Hepatocyte (in vitro differentiated cells): ENCODE measurements at regions not wholly inside any gene's neighbourhood (a gene's known extent, or its start where the extent isn't known, plus 50 kb on each side); places are given as distances from the start of the nearest gene placed in this dataset.

Experiments used
- DNase-seq: peaks from one replicate; pipeline ENCODE4 v3.0.0-alpha.2; 2016; ENCODE audit warnings: low spot score
- H2AFZ ChIP-seq: fragments of 200-600 bp; sonication (generic); 2 replicates; pipeline ENCODE4 v1.6.0; 2016; ENCODE audit warnings: antibody characterized with exemption, mild to moderate bottlenecking
- H3K27ac ChIP-seq: fragments of 200-600 bp; sonication (generic); 2 replicates; pipeline ENCODE4 v1.5.1; 2016; ENCODE audit warnings: mild to moderate bottlenecking
- H3K27me3 ChIP-seq: fragments of 200-600 bp; sonication (generic); 2 replicates; pipeline ENCODE4 v1.6.1; 2016
- H3K36me3 ChIP-seq: fragments of 200-600 bp; sonication (generic); replicated peaks from 2 replicates; pipeline ENCODE4 v1.5.1; 2016; ENCODE audit warnings: low read depth; ENCODE audit not compliant: insufficient read depth
- H3K4me1 ChIP-seq: fragments of 200-600 bp; sonication (generic); 2 replicates; pipeline ENCODE4 v1.5.1; 2016; ENCODE audit warnings: mild to moderate bottlenecking, moderate library complexity; ENCODE audit not compliant: insufficient read depth
- H3K4me2 ChIP-seq: fragments of 200-600 bp; sonication (generic); 2 replicates; pipeline ENCODE4 v1.6.0; 2016
- H3K4me3 ChIP-seq: fragments of 200-600 bp; sonication (generic); 2 replicates; pipeline ENCODE4 v1.5.1; 2016; ENCODE audit warnings: mild to moderate bottlenecking
- H3K79me2 ChIP-seq: fragments of 200-600 bp; sonication (generic); 2 replicates; pipeline ENCODE4 v1.6.0; 2017; ENCODE audit warnings: mild to moderate bottlenecking
- H3K9me2 ChIP-seq: fragments of 200-600 bp; sonication (generic); replicated peaks from 2 replicates; pipeline ENCODE4 v1.6.0; 2017; ENCODE audit warnings: mild to moderate bottlenecking; ENCODE audit not compliant: insufficient read depth
- H3K9me3 ChIP-seq: fragments of 200-600 bp; sonication (generic); 2 replicates; pipeline ENCODE4 v1.5.1; 2016; ENCODE audit warnings: low read depth, mild to moderate bottlenecking
- H4K20me1 ChIP-seq: fragments of 200-600 bp; sonication (generic); 2 replicates; pipeline ENCODE4 v1.6.0; 2016; ENCODE audit warnings: mild to moderate bottlenecking; ENCODE audit not compliant: insufficient read depth, poor library complexity, severe bottlenecking
- CTCF ChIP-seq: fragments of 200-600 bp; sonication (generic); IDR thresholded peaks from 2 replicates; pipeline ENCODE4 v1.5.1; 2016; ENCODE audit warnings: antibody characterized with exemption, mild to moderate bottlenecking; ENCODE audit not compliant: poor library complexity
- EZH2 ChIP-seq: fragments of 200-600 bp; sonication (generic); IDR thresholded peaks from 2 replicates; pipeline ENCODE4 v1.6.1; 2016; ENCODE audit warnings: antibody characterized with exemption, mild to moderate bottlenecking, borderline replicate concordance
- EZH2phosphoT487 ChIP-seq: fragments of 200-600 bp; sonication (generic); IDR thresholded peaks from one replicate; pipeline ENCODE4 v1.6.1; 2018; ENCODE audit warnings: antibody characterized with exemption, mild to moderate bottlenecking, low read depth, moderate library complexity; ENCODE audit not compliant: unreplicated experiment, severe bottlenecking
- WGBS: methylation state at CpG from one replicate; pipeline ENCODE4 v1.1.6; 2016; ENCODE audit warnings: low lambda C conversion rate; ENCODE audit errors: missing lambda C conversion rate; 5-methylcytosine and 5-hydroxymethylcytosine counted together

GRCh38 chr13:76522083-76522755 is 364.0 kb downstream of the KCTD12 start:
- Histone ChIP-seq H4K20me1 (no peaks in the 10 kb centered on the region), H2AFZ (no peak overlapping the region), H3K27me3 (no peaks in the 10 kb centered on the region), H3K4me2 (no peak overlapping the region), H3K4me1 (no peaks in the 10 kb centered on the region), H3K36me3 (no peaks in the 10 kb centered on the region), H3K27ac (no peak overlapping the region), H3K79me2 (no peaks in the 10 kb centered on the region), H3K4me3 (no peak overlapping the region), H3K9me2 (no peaks in the 10 kb centered on the region), H3K9me3 (no peaks in the 10 kb centered on the region)
- no peak for TF ChIP-seq EZH2phosphoT487
- TF ChIP-seq CTCF = no peak
- TF ChIP-seq EZH2 = no peak
- WGBS = 61% methylated on average over 4 of the region's 4 CpGs
- peak; percentile 32 for DNase-seq

- no peaks in the 10 kb centered on the region for H4K20me1 ChIP-seq
- no peak for TF ChIP-seq CTCF
- TF ChIP-seq EZH2phosphoT487 = no peak
- TF ChIP-seq EZH2 = no peak
- H3K27me3 ChIP-seq = no peaks in the 10 kb centered on the region
- no peak for DNase-seq
- 84% methylated on average over 7 of the region's 7 CpGs for WGBS
- no peak overlapping the region for H3K4me3 ChIP-seq
- H3K9me3 ChIP-seq = no peaks in the 10 kb centered on the region
- no peaks in the 10 kb centered on the region for H3K79me2 ChIP-seq
- H3K36me3 ChIP-seq = no peaks in the 10 kb centered on the region
- H3K27ac ChIP-seq = peak overlapping the region; percentile 47
- H3K9me2 ChIP-seq = no peaks in the 10 kb centered on the region
- H3K4me1 ChIP-seq = no peaks in the 10 kb centered on the region
- no peak overlapping the region for H3K4me2 ChIP-seq
- no peak overlapping the region for H2AFZ ChIP-seq
These were observed 366.5 kb downstream of the KCTD12 start for GRCh38 chr13:76519685-76520084.

GRCh38 chr13:76516586-76516985 is 369.6 kb downstream of the KCTD12 start:
- no peaks in the 10 kb centered on the region for H3K79me2 ChIP-seq
- DNase-seq = no peak
- H3K4me1 ChIP-seq = no peaks in the 10 kb centered on the region
- H3K4me3 ChIP-seq = no peak overlapping the region
- H2AFZ ChIP-seq = no peak overlapping the region
- no peak overlapping the region for H3K4me2 ChIP-seq
- no peak overlapping the region for H3K27ac ChIP-seq
- no peaks in the 10 kb centered on the region for H3K9me2 ChIP-seq
- no peaks in the 10 kb centered on the region for H3K27me3 ChIP-seq
- TF ChIP-seq EZH2phosphoT487 = no peak
- TF ChIP-seq EZH2 = no peak
- no peak for TF ChIP-seq CTCF
- H3K9me3 ChIP-seq = no peaks in the 10 kb centered on the region
- H4K20me1 ChIP-seq = no peaks in the 10 kb centered on the region
- no peaks in the 10 kb centered on the region for H3K36me3 ChIP-seq

- no peaks in the 10 kb centered on the region for H3K4me1 ChIP-seq
- no peaks in the 10 kb centered on the region for H3K9me3 ChIP-seq
- no peak overlapping the region for H3K4me3 ChIP-seq
- no peak for DNase-seq
- TF ChIP-seq CTCF (no peak), EZH2 (no peak), EZH2phosphoT487 (no peak)
- no peaks in the 10 kb centered on the region for H4K20me1 ChIP-seq
- H3K27me3 ChIP-seq = no peaks in the 10 kb centered on the region
- H3K79me2 ChIP-seq = no peaks in the 10 kb centered on the region
- no peak overlapping the region for H2AFZ ChIP-seq
- no peaks in the 10 kb centered on the region for H3K36me3 ChIP-seq
- H3K4me2 ChIP-seq = no peak overlapping the region
- 70% methylated on average over 1 of the region's 1 CpG for WGBS
- H3K9me2 ChIP-seq = no peaks in the 10 kb centered on the region
- H3K27ac ChIP-seq = no peak overlapping the region
These were observed 370.2 kb downstream of the KCTD12 start for GRCh38 chr13:76516013-76516412.
